ENCODE measurements at regions not wholly inside any gene's neighbourhood (a gene's known extent, or its start where the extent isn't known, plus 50 kb on each side); places are given as distances from the start of the nearest gene placed in this dataset.

- DNase-seq (ENCODE audit: low read depth in 3 of 3), result no peak
Measured at GRCh38 chr13:44153496-44153895, 220.1 kb upstream of the SERP2 start.

GRCh38 chr13:44155422-44156293 is 218.0 kb upstream of the SERP2 start:
- DNase-seq (ENCODE audit: low read depth in 3 of 3), result no peak

DNA sequence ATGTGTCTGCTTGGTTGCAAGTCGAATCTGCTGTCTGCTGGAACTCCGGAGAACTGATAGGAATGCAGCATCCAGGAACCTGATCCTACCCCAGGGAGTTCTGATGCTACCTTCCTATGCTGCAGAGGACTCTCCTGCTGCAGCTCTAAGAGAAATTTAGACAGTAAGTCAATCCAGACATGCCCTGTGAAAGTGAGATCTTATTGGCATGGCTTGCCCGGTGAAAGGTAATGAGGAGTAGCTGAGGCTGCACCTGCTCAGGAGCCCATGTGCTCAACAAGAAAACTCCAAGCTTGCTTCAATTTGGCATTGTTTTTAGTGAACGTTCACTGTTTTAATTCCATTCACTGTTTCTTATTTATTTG is 217.3 kb upstream of the SERP2 start:
- no peak for DNase-seq (ENCODE audit: low read depth in 3 of 3)

GRCh38 chr13:44157606-44158005 is 216.0 kb upstream of the SERP2 start:
- DNase-seq (ENCODE audit: low read depth in 3 of 3), result no peak

DNA sequence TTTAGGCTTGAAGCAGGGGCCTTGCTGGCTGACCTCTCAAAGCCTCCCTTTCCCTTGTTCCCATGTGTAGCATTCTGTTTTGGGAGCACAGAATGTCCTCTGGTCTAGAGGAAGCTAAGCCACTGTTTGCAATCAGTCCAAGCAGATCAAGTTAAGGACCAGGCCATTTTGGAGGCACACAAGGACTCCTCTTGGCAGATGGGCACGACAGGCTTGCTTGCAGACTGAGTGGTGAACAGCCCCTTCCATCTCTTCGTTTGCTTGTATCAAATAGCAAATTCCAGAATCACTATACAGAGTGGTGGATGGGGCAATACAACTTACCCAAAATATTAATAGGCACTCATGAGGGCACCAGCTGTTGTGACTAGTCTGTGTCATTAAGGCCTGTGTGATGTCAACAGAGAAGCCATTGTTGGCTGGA is 215.5 kb upstream of the SERP2 start:
- DNase-seq (ENCODE audit: low read depth in 3 of 3), result no peak

GRCh38 chr13:44158881-44159632 is 214.6 kb upstream of the SERP2 start:
- no peak for DNase-seq (ENCODE audit: low read depth in 3 of 3)

GRCh38 chr13:44159633-44160279 is 213.9 kb upstream of the SERP2 start:
- DNase-seq (ENCODE audit: low read depth in 3 of 3), result no peak

DNA sequence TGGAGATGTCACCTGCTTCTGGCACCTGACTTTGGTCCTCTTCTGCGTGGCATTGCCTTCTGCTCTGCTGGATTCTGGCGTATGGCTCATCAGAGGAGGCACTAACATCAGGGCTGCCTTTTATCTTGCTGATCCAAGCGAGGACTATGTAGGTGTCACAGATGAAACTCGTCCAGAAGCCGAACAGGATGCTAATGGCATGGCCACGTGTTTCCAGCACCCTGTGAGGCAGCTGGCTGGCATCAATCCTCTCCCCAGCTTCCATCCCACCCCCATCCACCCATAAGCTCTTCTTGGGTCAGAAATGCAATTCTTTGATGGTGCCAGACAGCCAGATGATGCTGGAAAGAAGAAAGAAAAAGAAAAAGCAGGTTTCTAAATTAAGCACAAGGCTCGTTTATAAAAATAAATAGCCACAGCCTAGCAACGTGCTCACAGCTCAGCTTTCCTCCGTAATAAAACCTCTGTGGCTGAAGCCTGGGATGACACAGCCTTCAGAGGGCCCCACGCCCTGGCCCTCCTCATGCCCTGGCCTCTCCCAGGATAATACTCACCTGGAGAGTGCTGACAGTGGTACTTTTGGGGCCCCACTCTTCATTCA is 212.9 kb upstream of the SERP2 start:
- no peak for DNase-seq (ENCODE audit: low read depth in 3 of 3)

DNA sequence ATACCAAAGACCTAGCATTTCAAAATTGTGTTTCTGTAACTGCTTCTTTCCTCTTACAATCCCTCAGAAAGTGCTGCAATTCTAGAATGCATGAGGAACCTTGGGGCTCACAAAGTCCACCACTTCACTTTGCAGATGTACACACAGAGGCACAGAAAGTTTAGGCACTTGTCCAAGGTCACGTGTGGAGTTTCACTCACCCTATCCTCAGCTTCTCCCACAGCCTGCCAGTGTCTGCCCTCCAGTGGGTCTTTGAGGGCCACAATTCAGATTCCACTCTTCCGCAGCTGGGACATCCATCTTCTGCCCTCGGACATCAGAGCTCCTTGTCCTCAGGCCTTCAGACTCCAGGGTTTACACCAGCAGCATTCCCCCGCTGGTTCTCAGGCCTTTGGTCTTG is 210.5 kb upstream of the SERP2 start:
- DNase-seq (ENCODE audit: low read depth in 3 of 3), result no peak

GRCh38 chr13:44165221-44165888 is 208.3 kb upstream of the SERP2 start:
- no peak for DNase-seq (ENCODE audit: low read depth in 3 of 3)

DNA sequence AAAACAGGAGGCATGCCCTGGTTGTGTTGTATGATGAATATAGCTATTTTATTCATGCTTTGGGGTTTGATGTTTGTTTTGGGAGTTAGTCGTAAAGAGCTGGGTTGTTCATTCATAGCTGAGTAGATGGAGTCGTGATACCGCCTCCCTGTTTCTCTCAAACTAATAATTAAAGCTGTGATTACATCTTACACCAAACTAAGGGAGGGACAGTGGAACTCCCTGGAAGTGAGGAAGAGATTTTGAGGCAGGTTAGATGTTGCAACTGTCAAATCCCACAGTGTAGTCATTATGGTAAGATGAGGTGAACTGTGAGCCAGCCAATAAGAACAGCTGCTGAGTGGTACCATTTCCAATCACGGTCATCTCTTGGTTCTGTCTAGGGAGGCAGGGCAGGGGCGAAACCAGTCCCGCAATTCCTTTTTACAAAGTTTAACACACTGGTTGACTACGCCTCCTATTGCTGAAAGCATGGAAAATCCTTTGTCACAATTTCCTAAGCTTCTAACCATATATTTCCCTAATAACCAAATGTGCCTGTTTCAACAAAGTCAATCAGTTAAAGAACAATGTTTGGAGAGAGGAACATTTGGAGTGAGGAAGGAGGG is 207.6 kb upstream of the SERP2 start:
- DNase-seq (ENCODE audit: low read depth in 3 of 3), result no peak

DNA sequence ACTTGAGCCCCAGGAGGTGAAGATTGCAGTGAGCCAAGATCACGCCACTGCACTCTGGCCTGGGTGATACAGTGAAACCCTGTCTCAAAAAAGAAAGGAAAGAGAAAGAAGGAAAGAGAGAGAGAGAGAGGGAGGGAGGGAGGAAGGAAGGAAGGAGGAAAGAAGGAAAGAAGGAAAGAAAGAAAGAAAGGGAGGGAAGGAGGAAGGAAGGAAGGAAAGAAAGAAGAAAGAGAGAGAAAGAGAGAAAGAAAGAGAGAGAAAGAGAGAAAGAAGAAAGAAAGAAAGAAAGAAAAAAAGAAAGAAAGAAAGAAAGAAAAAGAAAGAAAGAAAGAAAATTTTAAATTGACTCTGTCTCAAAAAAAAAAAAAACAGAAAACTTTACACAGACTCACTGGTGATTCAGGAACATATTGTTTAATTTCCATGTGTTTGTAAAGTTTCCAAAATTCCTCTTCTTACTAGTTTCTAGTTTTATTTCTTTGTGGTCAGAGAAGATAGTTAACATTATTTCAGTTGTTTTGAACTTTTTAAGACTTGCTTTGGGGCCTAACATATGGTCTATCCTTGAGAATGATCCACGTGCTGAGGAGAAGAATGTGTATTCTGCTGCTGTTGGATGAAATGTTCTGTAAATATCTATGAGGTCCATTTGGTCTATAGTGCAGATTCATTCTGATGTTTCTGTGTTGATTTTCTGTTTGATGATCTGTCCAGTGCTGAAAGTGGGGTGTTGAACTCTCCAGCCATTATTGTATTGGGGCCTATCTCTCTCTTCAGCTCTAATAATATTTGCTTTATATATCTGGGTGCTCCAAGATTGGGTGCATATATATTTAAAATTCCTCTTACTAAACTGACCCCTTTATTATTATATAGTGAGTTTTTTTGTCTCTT is 204.4 kb upstream of the SERP2 start:
- no peak for DNase-seq (ENCODE audit: low read depth in 3 of 3)

DNA sequence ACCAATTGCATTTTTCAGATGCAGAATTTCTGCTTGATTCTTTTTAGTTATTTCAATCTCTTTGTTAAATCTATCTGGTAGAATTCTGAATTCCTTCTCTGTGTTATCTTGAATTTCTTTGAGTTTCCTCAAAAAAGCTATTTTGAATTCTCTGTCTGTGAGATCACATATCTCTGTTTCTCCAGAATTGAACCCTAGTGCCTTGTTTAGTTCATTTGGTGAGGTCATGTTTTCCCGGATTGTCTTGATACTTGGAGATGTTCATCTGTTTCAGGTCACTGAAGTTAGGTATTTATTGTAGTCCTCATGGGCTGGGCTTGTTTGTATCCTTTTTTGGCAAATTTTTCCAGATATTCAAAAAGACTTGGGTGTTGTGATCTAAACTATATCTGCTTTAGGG is 202.9 kb upstream of the SERP2 start:
- DNase-seq (ENCODE audit: low read depth in 3 of 3), result no peak

- no peak for DNase-seq (ENCODE audit: low read depth in 3 of 3)
Measured at GRCh38 chr13:44171156-44171555, 202.5 kb upstream of the SERP2 start.

DNA sequence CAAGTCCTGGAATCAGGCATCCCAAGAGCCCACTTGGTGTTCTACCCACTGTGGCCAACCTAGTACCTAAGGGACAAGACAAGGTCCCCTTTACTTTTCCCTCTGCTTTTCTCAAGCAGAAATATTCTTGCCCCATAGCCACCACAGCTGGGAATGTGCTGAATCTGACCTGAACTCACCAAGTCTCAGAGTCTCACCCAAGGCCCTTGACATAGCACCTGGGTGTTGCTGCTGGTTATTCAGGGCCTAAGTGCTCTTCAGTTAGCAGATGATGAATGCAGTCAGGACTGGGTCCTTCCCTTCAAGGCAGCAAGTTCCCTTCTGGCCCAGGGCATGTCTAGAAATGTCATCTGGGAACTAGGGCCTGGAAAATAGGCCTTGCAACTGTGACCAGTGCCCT is 201.8 kb upstream of the SERP2 start:
- DNase-seq (ENCODE audit: low read depth in 3 of 3), result no peak

GRCh38 chr13:44172281-44172810 is 201.3 kb upstream of the SERP2 start:
- no peak for DNase-seq (ENCODE audit: low read depth in 3 of 3)

- DNase-seq (ENCODE audit: low read depth in 3 of 3), result no peak
Measured at GRCh38 chr13:44174769-44175425, 198.7 kb upstream of the SERP2 start.

- DNase-seq (ENCODE audit: low read depth in 3 of 3), result no peak
Measured at GRCh38 chr13:44176173-44176572, 197.5 kb upstream of the SERP2 start.

- no peak for DNase-seq (ENCODE audit: low read depth in 3 of 3)
Measured at GRCh38 chr13:44180876-44181536, 192.6 kb upstream of the SERP2 start.
